CD4-positive, alpha-beta T cell (primary cell): ENCODE measurements at regions not wholly inside any gene's neighbourhood (a gene's known extent, or its start where the extent isn't known, plus 50 kb on each side); places are given as distances from the start of the nearest gene placed in this dataset.

ENCODE experiments used
- ATAC-seq: fragments of 200-7000 bp; cut with Tn5 transposase; one replicate; pipeline ENCODE4 v1.10.0; 2022; ENCODE audit warnings: mild to moderate bottlenecking; ENCODE audit not compliant: poor library complexity
- CTCF ChIA-PET: fragments of 350-600 bp; sonication (Branson Sonifier 250); formaldehyde crosslinking; loops from one replicate; lab custom pipeline; 2021; ENCODE audit warnings: antibody characterized with exemption, inconsistent platforms; lab: Charles Lee
- POLR2A ChIA-PET: fragments of 350-600 bp; sonication (Branson Sonifier 250); formaldehyde crosslinking; loops from one replicate; lab custom pipeline; 2021; ENCODE audit warnings: antibody characterized with exemption, inconsistent platforms; lab: Charles Lee
- DNase-seq, 14 experiments: peaks; one replicate each; pipeline ENCODE4 v3.0.0-alpha.2; 2013 to 2020; ENCODE audit warnings: mixed read lengths in 2 of 14
- H3K27ac ChIP-seq, 2 donors: one replicate each; pipeline versions ENCODE4 v1.5.1 to v1.7.0; 2013; ENCODE audit warnings: low read length in 2 of 2, low read depth in 1 of 2, mild to moderate bottlenecking in 1 of 2
- H3K27me3 ChIP-seq, 2 experiments: 1 replicate in 1 of 2; 2 replicates in 1 of 2; pipeline versions ENCODE4 v1.6.1 to v1.7.0; 2013; ENCODE audit warnings: low read length in 2 of 2, control low read depth in 1 of 2, mild to moderate bottlenecking in 1 of 2, moderate library complexity in 1 of 2; ENCODE audit not compliant: insufficient read depth in 2 of 2, control insufficient read depth in 1 of 2
- H3K36me3 ChIP-seq: one replicate; pipeline ENCODE4 v1.6.1; 2013; ENCODE audit warnings: low read length, control low read depth; ENCODE audit not compliant: insufficient read depth
- H3K4me1 ChIP-seq: one replicate; pipeline ENCODE4 v1.6.1; 2013; ENCODE audit warnings: low read length, control low read depth; ENCODE audit not compliant: insufficient read depth
- H3K4me3 ChIP-seq: one replicate; pipeline ENCODE4 v1.5.1; 2013; ENCODE audit warnings: mild to moderate bottlenecking, low read length, moderate library complexity
- H3K9me3 ChIP-seq, 2 experiments: 1 replicate in 1 of 2; 2 replicates in 1 of 2; pipeline versions ENCODE4 v1.6.1 to v1.7.0; 2013; ENCODE audit warnings: low read length in 2 of 2, mild to moderate bottlenecking in 2 of 2, control low read depth in 1 of 2, moderate library complexity in 1 of 2; ENCODE audit not compliant: control insufficient read depth in 1 of 2, insufficient read depth in 1 of 2
- H3K27ac Mint-ChIP-seq: one replicate; pipeline ENCODE4 v1.8.0; 2020; ENCODE audit warnings: mixed read lengths
- H3K27me3 Mint-ChIP-seq: one replicate; pipeline ENCODE4 v1.8.0; 2021; ENCODE audit warnings: mixed read lengths
- H3K36me3 Mint-ChIP-seq: one replicate; pipeline ENCODE4 v1.8.0; 2021; ENCODE audit warnings: low read depth, mixed read lengths
- H3K4me1 Mint-ChIP-seq: one replicate; pipeline ENCODE4 v1.8.0; 2021; ENCODE audit warnings: low read depth, mixed read lengths
- H3K4me3 Mint-ChIP-seq: one replicate; pipeline ENCODE4 v1.8.0; 2020; ENCODE audit warnings: mild to moderate bottlenecking, mixed read lengths
- H3K9me3 Mint-ChIP-seq: one replicate; pipeline ENCODE4 v1.8.0; 2020; ENCODE audit warnings: mixed read lengths
- intact Hi-C, 2 experiments: fragments of 100-400 bp; cut with DNase I in 1 of 2; cut with micrococcal nuclease in 1 of 2; formaldehyde crosslinking; loops; one replicate each; pipeline versions ENCODE4 v1.15.1 to v1.9.0; 2023 to 2025; cut with DNase I, micrococcal nuclease
- TF ChIP-seq, protein P1 (sequence below): fragments of 200-600 bp; IDR thresholded peaks from one replicate; pipeline ENCODE4 v1.8.0; 2022; ENCODE audit warnings: antibody characterized with exemption, mild to moderate bottlenecking

DNA sequence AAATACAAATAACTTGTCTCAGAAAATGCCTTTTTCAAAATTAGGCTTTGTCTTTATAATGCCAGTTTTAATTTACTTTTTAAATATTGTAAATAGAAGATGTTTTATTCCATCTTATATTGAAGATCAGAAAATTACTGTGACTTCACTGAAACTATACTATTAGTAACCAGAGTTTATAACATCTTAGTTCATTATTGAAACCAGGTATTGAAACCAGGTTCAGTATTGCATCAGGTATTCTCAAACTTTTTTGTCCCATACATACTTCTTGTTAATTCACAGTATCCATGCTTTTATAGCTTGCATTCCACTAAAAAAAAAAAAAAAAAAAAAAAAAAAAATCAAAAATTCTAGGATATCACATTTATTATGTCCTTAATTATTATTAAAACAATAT, 227.5 kb downstream of the GXYLT1 start:
- Histone ChIP-seq H3K4me1 (no peaks in the 10 kb centered on the region), H3K27ac (no peak overlapping the region), H3K36me3 (no peaks in the 10 kb centered on the region), H3K9me3 (no peaks in the 10 kb centered on the region), H3K27me3 (peaks cover 0 to 6% of the 10 kb centered on the region in 2 experiments), H3K4me3 (no peak overlapping the region)
- TF ChIP-seq, protein P1, sequence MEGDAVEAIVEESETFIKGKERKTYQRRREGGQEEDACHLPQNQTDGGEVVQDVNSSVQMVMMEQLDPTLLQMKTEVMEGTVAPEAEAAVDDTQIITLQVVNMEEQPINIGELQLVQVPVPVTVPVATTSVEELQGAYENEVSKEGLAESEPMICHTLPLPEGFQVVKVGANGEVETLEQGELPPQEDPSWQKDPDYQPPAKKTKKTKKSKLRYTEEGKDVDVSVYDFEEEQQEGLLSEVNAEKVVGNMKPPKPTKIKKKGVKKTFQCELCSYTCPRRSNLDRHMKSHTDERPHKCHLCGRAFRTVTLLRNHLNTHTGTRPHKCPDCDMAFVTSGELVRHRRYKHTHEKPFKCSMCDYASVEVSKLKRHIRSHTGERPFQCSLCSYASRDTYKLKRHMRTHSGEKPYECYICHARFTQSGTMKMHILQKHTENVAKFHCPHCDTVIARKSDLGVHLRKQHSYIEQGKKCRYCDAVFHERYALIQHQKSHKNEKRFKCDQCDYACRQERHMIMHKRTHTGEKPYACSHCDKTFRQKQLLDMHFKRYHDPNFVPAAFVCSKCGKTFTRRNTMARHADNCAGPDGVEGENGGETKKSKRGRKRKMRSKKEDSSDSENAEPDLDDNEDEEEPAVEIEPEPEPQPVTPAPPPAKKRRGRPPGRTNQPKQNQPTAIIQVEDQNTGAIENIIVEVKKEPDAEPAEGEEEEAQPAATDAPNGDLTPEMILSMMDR: no peak
- H3K9me3 Mint-ChIP-seq: no peaks in the 10 kb centered on the region
- H3K4me3 Mint-ChIP-seq: no peak overlapping the region
- DNase-seq (no peak), ATAC-seq (no peak)
- peaks cover 12% of the 10 kb centered on the region for H3K27me3 Mint-ChIP-seq
- POLR2A ChIA-PET: no interaction called here
- no peaks in the 10 kb centered on the region for H3K36me3 Mint-ChIP-seq
- no peak overlapping the region for H3K27ac Mint-ChIP-seq
- intact Hi-C loops: no loop called here
- H3K4me1 Mint-ChIP-seq: no peaks in the 10 kb centered on the region
- CTCF ChIA-PET: no interaction called here

DNA sequence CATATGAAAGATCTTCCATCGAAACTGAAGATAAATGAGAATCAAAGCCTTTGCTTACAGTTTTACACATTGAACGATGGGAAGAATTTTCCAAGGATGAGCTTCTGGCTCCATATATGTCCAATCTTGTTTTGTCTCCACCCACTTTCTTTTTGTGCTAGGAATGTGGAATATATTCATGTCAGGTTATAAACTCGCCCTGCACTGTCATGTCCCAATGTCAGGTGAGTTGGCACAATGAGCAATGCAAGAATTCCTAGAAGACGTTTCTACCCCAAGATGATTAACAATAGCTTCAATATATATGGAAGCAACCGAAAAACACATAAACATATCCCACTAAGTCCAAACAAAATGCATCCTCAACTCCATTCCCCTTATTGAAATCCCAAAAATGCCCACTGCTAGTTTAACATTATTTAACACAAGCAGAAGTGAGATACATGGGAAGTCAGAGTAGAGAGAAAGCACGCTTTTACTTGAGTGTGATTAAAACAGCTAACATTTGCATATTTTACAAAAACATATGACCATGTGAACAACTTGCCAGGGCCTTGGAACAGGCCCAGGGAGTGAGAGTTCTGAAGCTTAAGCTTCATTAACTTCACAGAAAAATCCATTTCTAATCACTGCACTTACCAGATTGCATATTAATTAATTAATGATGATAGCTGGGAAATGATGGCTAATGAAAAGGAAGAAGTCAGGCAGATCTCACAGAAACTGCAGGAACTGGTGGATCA, 233.9 kb downstream of the GXYLT1 start:
- Mint-ChIP-seq H3K4me3 (no peak overlapping the region), H3K27me3 (no peaks in the 10 kb centered on the region), H3K4me1 (no peaks in the 10 kb centered on the region), H3K27ac (no peak overlapping the region), H3K36me3 (no peaks in the 10 kb centered on the region), H3K9me3 (no peaks in the 10 kb centered on the region)
- DNase-seq (no peak), ATAC-seq (no peak)
- Histone ChIP-seq H3K4me1 (no peaks in the 10 kb centered on the region), H3K27me3 (peaks cover 0 to 2% of the 10 kb centered on the region in 2 experiments), H3K27ac (no peak overlapping the region), H3K9me3 (no peaks in the 10 kb centered on the region), H3K36me3 (no peaks in the 10 kb centered on the region), H3K4me3 (no peak overlapping the region)
- TF ChIP-seq, protein P1: no peak
- CTCF ChIA-PET: no interaction called here
- intact Hi-C loops: no loop called here
- POLR2A ChIA-PET: no interaction called here

DNA sequence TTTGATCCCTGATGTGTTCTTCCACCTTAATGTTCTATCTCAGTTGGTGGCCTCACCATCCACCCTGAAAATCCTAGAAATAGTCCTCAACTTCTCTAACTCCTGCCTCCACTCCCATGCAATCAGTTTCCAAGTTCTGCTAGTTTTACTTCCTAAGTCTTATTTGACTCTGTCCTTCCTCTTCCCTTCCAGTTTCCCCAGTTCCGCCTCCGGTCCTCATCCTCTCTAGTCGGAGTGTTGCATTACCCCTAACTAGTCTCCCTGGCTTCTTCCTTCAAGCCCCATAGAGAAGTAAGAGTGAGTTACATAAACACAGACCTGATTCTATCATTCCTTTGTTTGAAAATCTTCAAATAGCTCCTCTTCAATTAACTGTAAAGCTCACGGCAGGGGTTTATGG, 236.5 kb downstream of the GXYLT1 start:
- H3K9me3 ChIP-seq: no peaks in the 10 kb centered on the region
- TF ChIP-seq, protein P1: no peak
- intact Hi-C loops: no loop called here
- no peaks in the 10 kb centered on the region for H3K27me3 Mint-ChIP-seq
- no peak overlapping the region for H3K27ac Mint-ChIP-seq
- no peaks in the 10 kb centered on the region for H3K36me3 ChIP-seq
- no peak overlapping the region for H3K27ac ChIP-seq
- H3K4me1 Mint-ChIP-seq: no peaks in the 10 kb centered on the region
- H3K4me3 Mint-ChIP-seq: no peak overlapping the region
- H3K4me1 ChIP-seq: no peaks in the 10 kb centered on the region
- DNase-seq (no peak), ATAC-seq (no peak)
- H3K4me3 ChIP-seq: no peak overlapping the region
- H3K36me3 Mint-ChIP-seq: no peaks in the 10 kb centered on the region
- H3K27me3 ChIP-seq: peaks cover 0 to 2% of the 10 kb centered on the region in 2 experiments
- H3K9me3 Mint-ChIP-seq: no peaks in the 10 kb centered on the region
- ChIA-PET CTCF (interaction anchor here (1.0 kb wide), 1 partner anchor 41 kb away, joined by 3 read pairs; no protein-coding TSS in a partner anchor), POLR2A (no interaction called here)
